Lower leg skin (tissue), 4 donors: ENCODE measurements at regions not wholly inside any gene's neighbourhood (a gene's known extent, or its start where the extent isn't known, plus 50 kb on each side); places are given as distances from the start of the nearest gene placed in this dataset.
"Not testable (repeated sequence)": the region's sequence is repeated elsewhere in the genome, so short reads cannot be mapped to it uniquely, and the experiment has no call there.

Experiments
- DNase-seq, 2 donors: peaks; one replicate each; pipeline ENCODE4 v3.0.0-alpha.2; 2019; ENCODE audit warnings: low spot score in 2 of 2
- H3K4me3 ChIP-seq: fragments of 200-600 bp; sonication (generic); 2 replicates; pipeline ENCODE4 v1.5.1; 2017; ENCODE audit warnings: mild to moderate bottlenecking, low read depth; ENCODE audit not compliant: poor library complexity, severe bottlenecking
- CTCF ChIP-seq, 3 donors: fragments of 450-650 bp; IDR thresholded peaks; one replicate each; pipeline ENCODE4 v1.5.1; 2016; ENCODE audit warnings: antibody characterized with exemption in 3 of 3, mild to moderate bottlenecking in 3 of 3, moderate library complexity in 2 of 3
- POLR2A ChIP-seq, 2 donors: fragments of 450-650 bp; IDR thresholded peaks; one replicate each; pipeline ENCODE4 v1.6.1; 2016 to 2017; ENCODE audit warnings: antibody characterized with exemption in 2 of 2, mild to moderate bottlenecking in 1 of 2, moderate library complexity in 1 of 2
- WGBS, 2 donors: methylation state at CpG; one replicate each; pipeline ENCODE4 v1.1.5; 2018; 5-methylcytosine and 5-hydroxymethylcytosine counted together
- intact Hi-C: fragments of 100-400 bp; cut with DNase I; formaldehyde crosslinking; loops from one replicate; pipeline ENCODE4 v1.15.0; 2023; ENCODE audit warnings: low total_unique reads

GRCh38 chr1:73197972-73198371 is 915.6 kb upstream of the NEGR1 start:
- no peak for DNase-seq
- intact Hi-C loops: no loop called here
- TF ChIP-seq POLR2A (IDR thresholded peaks at IDR 0.05): no peak
- no peak for TF ChIP-seq CTCF (IDR thresholded peaks at IDR 0.05)
- H3K4me3 ChIP-seq: no peak overlapping the region
- WGBS, 2 donors: 85 to 91% methylated on average over 1 of the region's 1 CpG

- H3K4me3 ChIP-seq: no peak overlapping the region
- intact Hi-C loops: no loop called here
- TF ChIP-seq POLR2A (IDR thresholded peaks at IDR 0.05): no peak
- no peak for TF ChIP-seq CTCF (IDR thresholded peaks at IDR 0.05)
- DNase-seq: no peak
- WGBS, 2 donors: 90 to 91% methylated on average over 1 of the region's 1 CpG
Observed at GRCh38 chr1:73194965-73195364, 912.6 kb upstream of the NEGR1 start.

- intact Hi-C loops, DNase-seq, H3K4me3 ChIP-seq: not testable (repeated sequence)
- 85 to 96% methylated on average over 2 of the region's 2 CpGs for WGBS, 2 donors
Observed at GRCh38 chr1:73183581-73183980, 901.2 kb upstream of the NEGR1 start.

GRCh38 chr1:73181190-73181540 is 898.8 kb upstream of the NEGR1 start:
- WGBS, 2 donors: 85 to 90% methylated on average over 12 to 13 of the region's 13 CpGs
- no peak for DNase-seq
- no peak overlapping the region for H3K4me3 ChIP-seq
- TF ChIP-seq CTCF (IDR thresholded peaks at IDR 0.05) (no peak), POLR2A (IDR thresholded peaks at IDR 0.05) (no peak)
- intact Hi-C loops: no loop called here

- 68 to 79% methylated on average over 6 to 9 of the region's 10 CpGs for WGBS, 2 donors
- no peak overlapping the region for H3K4me3 ChIP-seq
- intact Hi-C loops: no loop called here
- DNase-seq: no peak
- no peak for TF ChIP-seq CTCF (IDR thresholded peaks at IDR 0.05)
- no peak for TF ChIP-seq POLR2A (IDR thresholded peaks at IDR 0.05)
Observed at GRCh38 chr1:73180397-73181189, 898.3 kb upstream of the NEGR1 start.

- DNase-seq: no peak
- WGBS, 2 donors: 80 to 88% methylated on average over 2 of the region's 2 CpGs
- no peak for TF ChIP-seq POLR2A (IDR thresholded peaks at IDR 0.05)
- H3K4me3 ChIP-seq: no peak overlapping the region
- intact Hi-C loops: no loop called here
Observed at GRCh38 chr1:73176902-73177301, 894.6 kb upstream of the NEGR1 start.
